ENCODE measurements at regions not wholly inside any gene's neighbourhood (a gene's known extent, or its start where the extent isn't known, plus 50 kb on each side); places are given as distances from the start of the nearest gene placed in this dataset.

DNA sequence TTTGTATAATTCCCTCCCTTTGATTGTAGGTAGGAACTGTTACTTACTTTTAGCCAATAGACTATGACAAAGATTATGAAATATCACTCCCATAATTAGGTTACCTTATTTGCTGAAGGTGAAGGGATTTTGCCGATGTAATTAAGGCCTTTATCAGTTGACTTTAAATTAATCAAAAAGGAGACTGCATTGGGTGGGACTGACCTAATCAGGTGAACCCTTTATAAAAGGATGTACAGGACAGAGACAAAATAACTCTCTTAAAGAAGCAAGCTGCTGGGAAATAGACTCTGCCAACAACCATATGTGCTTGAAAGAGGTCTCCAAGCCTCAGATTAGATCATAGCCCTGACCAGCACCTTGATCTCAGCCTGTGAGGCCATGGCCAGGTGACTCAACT, 167.6 kb downstream of the SOX3 start:
- TF ChIP-seq POLR2A (IDR thresholded peaks at IDR 0.05): no peak
- TF ChIP-seq, protein P1, sequence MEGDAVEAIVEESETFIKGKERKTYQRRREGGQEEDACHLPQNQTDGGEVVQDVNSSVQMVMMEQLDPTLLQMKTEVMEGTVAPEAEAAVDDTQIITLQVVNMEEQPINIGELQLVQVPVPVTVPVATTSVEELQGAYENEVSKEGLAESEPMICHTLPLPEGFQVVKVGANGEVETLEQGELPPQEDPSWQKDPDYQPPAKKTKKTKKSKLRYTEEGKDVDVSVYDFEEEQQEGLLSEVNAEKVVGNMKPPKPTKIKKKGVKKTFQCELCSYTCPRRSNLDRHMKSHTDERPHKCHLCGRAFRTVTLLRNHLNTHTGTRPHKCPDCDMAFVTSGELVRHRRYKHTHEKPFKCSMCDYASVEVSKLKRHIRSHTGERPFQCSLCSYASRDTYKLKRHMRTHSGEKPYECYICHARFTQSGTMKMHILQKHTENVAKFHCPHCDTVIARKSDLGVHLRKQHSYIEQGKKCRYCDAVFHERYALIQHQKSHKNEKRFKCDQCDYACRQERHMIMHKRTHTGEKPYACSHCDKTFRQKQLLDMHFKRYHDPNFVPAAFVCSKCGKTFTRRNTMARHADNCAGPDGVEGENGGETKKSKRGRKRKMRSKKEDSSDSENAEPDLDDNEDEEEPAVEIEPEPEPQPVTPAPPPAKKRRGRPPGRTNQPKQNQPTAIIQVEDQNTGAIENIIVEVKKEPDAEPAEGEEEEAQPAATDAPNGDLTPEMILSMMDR (IDR thresholded peaks at IDR 0.05): no peak
